Ishikawa (cell line): ENCODE measurements at regions not wholly inside any gene's neighbourhood (a gene's known extent, or its start where the extent isn't known, plus 50 kb on each side); places are given as distances from the start of the nearest gene placed in this dataset.

Source experiments
- CEBPB ChIP-seq: IDR thresholded peaks from 2 replicates; pipeline ENCODE4 v1.6.1; 2012
- CREB1 ChIP-seq: IDR thresholded peaks from 2 replicates; pipeline ENCODE4 v1.6.1; 2012; ENCODE audit warnings: low read depth
- EGR1 ChIP-seq: IDR thresholded peaks from 2 replicates; pipeline ENCODE4 v1.6.1; 2012
- EP300 ChIP-seq: IDR thresholded peaks from 2 replicates; pipeline ENCODE4 v1.6.1; 2012; ENCODE audit warnings: borderline replicate concordance
- MAX ChIP-seq: IDR thresholded peaks from 2 replicates; pipeline ENCODE4 v1.6.1; 2012
- NFIC ChIP-seq: IDR thresholded peaks from 2 replicates; pipeline ENCODE4 v1.6.1; 2012
- RAD21 ChIP-seq: IDR thresholded peaks from 2 replicates; pipeline ENCODE4 v1.6.1; 2012; ENCODE audit warnings: low read depth
- REST ChIP-seq: IDR thresholded peaks from 2 replicates; pipeline ENCODE4 v1.6.1; 2012; ENCODE audit warnings: low read depth, mild to moderate bottlenecking
- TAF1 ChIP-seq: IDR thresholded peaks from 2 replicates; pipeline ENCODE4 v1.6.1; 2012; ENCODE audit warnings: low read depth, mild to moderate bottlenecking
- TCF12 ChIP-seq: IDR thresholded peaks from 2 replicates; pipeline ENCODE4 v1.6.1; 2012; ENCODE audit warnings: low read depth
- TEAD4 ChIP-seq: IDR thresholded peaks from 2 replicates; pipeline ENCODE4 v1.6.1; 2012
- USF1 ChIP-seq: IDR thresholded peaks from 2 replicates; pipeline ENCODE4 v1.6.1; 2012
- YY1 ChIP-seq: IDR thresholded peaks from 2 replicates; pipeline ENCODE4 v1.6.1; 2012; ENCODE audit warnings: low read depth
- ZBTB7A ChIP-seq: IDR thresholded peaks from 2 replicates; pipeline ENCODE4 v1.6.1; 2012; ENCODE audit warnings: low read depth

- TF ChIP-seq TEAD4 (no peak), YY1 (no peak), EP300 (no peak), REST (no peak), USF1 (no peak), MAX (no peak), EGR1 (no peak), NFIC (no peak), ZBTB7A (no peak), TAF1 (no peak), CREB1 (no peak), RAD21 (no peak), TCF12 (no peak), CEBPB (no peak)
Observed at GRCh38 chr18:46360102-46360699, 256.0 kb downstream of the HAUS1 start.
